HL-60 (cell line): ENCODE measurements at regions not wholly inside any gene's neighbourhood (a gene's known extent, or its start where the extent isn't known, plus 50 kb on each side); places are given as distances from the start of the nearest gene placed in this dataset.

Source experiments
- DNase-seq, 2 experiments: peaks; one replicate each; pipeline ENCODE4 v3.0.0-alpha.2; 2010 to 2020; ENCODE audit warnings: low read depth in 1 of 2, low spot score in 1 of 2
- H3K27ac ChIP-seq: fragments of 250-450 bp; sonication (Bioruptor Pico); replicated peaks from 2 replicates; pipeline ENCODE4 v1.5.1; 2020; ENCODE audit warnings: mild to moderate bottlenecking, moderate library complexity
- H3K27me3 ChIP-seq: fragments of 250-450 bp; sonication (Bioruptor Pico); 2 replicates; pipeline ENCODE4 v1.5.1; 2021; ENCODE audit warnings: mild to moderate bottlenecking, moderate library complexity; ENCODE audit not compliant: insufficient read depth, poor library complexity, severe bottlenecking
- H3K4me3 ChIP-seq: replicated peaks from 2 replicates; pipeline ENCODE4 v1.5.1; 2011; ENCODE audit warnings: mild to moderate bottlenecking, control low read depth, low read length; ENCODE audit not compliant: insufficient read depth
- CTCF ChIP-seq: IDR thresholded peaks from one replicate; pipeline ENCODE4 v1.5.1; 2011; ENCODE audit warnings: low read length, control low read depth, inconsistent platforms; ENCODE audit not compliant: insufficient read depth
- GABPA ChIP-seq: IDR thresholded peaks from 2 replicates; pipeline ENCODE4 v1.6.1; 2012; ENCODE audit warnings: low read depth
- POLR2AphosphoS5 ChIP-seq: IDR thresholded peaks from 2 replicates; pipeline ENCODE4 v1.6.1; 2012; ENCODE audit warnings: low read depth
- REST ChIP-seq: IDR thresholded peaks from 2 replicates; pipeline ENCODE4 v1.6.1; 2012; ENCODE audit warnings: low read depth; ENCODE audit not compliant: insufficient replicate concordance
- SPI1 ChIP-seq: IDR thresholded peaks from 2 replicates; pipeline ENCODE4 v1.6.1; 2012; ENCODE audit warnings: low read depth, mild to moderate bottlenecking, borderline replicate concordance

- no peak for DNase-seq
- no peak for TF ChIP-seq REST
- TF ChIP-seq SPI1: no peak
- TF ChIP-seq POLR2AphosphoS5: no peak
- no peak for TF ChIP-seq CTCF
- TF ChIP-seq GABPA: no peak
Measured at GRCh38 chr5:67620424-67621397, 424.1 kb upstream of the CD180 start.

GRCh38 chr5:67619636-67620035 lies 423.0 kb upstream of the CD180 start:
- no peak for DNase-seq
- Histone ChIP-seq H3K4me3 (no peak overlapping the region), H3K27me3 (no peaks in the 10 kb centered on the region), H3K27ac (no peak overlapping the region)
- TF ChIP-seq POLR2AphosphoS5 (no peak), CTCF (no peak), SPI1 (no peak), REST (no peak), GABPA (no peak)

More at GRCh38 chr5:67620424-67621397, 424.1 kb upstream of the CD180 start:
- Histone ChIP-seq H3K27me3 (no peaks in the 10 kb centered on the region), H3K27ac (no peak overlapping the region), H3K4me3 (no peak overlapping the region)

- DNase-seq: no peak
Measured at GRCh38 chr5:67619235-67619634, 422.6 kb upstream of the CD180 start.

More at GRCh38 chr5:67619235-67619634, 422.6 kb upstream of the CD180 start:
- Histone ChIP-seq H3K4me3 (no peak overlapping the region), H3K27me3 (no peaks in the 10 kb centered on the region), H3K27ac (no peak overlapping the region)
- TF ChIP-seq CTCF (no peak), REST (no peak), GABPA (no peak), SPI1 (no peak), POLR2AphosphoS5 (no peak)
